ENCODE measurements at regions not wholly inside any gene's neighbourhood (a gene's known extent, or its start where the extent isn't known, plus 50 kb on each side); places are given as distances from the start of the nearest gene placed in this dataset.

GRCh38 chr6:14353798-14354197 is 236.2 kb downstream of the CD83 start:
- Mint-ChIP-seq H3K4me3 (ENCODE audit: unreplicated experiment) (no peak overlapping the region), H3K27me3 (ENCODE audit: unreplicated experiment) (peaks cover 2% of the 10 kb centered on the region), H3K36me3 (ENCODE audit: unreplicated experiment) (no peaks in the 10 kb centered on the region), H3K4me1 (ENCODE audit: low read depth, unreplicated experiment) (no peaks in the 10 kb centered on the region), H3K27ac (ENCODE audit: unreplicated experiment) (no peak overlapping the region), H3K9me3 (ENCODE audit: unreplicated experiment) (no peaks in the 10 kb centered on the region)
- no peak for TF ChIP-seq CTCF (IDR thresholded peaks at IDR 0.05; ENCODE audit: partially characterized antibody, unreplicated experiment)
- no peak for DNase-seq

GRCh38 chr6:14354919-14355572 is 237.5 kb downstream of the CD83 start:
- TF ChIP-seq CTCF (IDR thresholded peaks at IDR 0.05; ENCODE audit: partially characterized antibody, unreplicated experiment), result no peak
- Mint-ChIP-seq H3K4me3 (ENCODE audit: unreplicated experiment) (no peak overlapping the region), H3K27me3 (ENCODE audit: unreplicated experiment) (peaks cover 2% of the 10 kb centered on the region), H3K9me3 (ENCODE audit: unreplicated experiment) (no peaks in the 10 kb centered on the region), H3K36me3 (ENCODE audit: unreplicated experiment) (no peaks in the 10 kb centered on the region), H3K27ac (ENCODE audit: unreplicated experiment) (no peak overlapping the region), H3K4me1 (ENCODE audit: low read depth, unreplicated experiment) (no peaks in the 10 kb centered on the region)
- no peak for DNase-seq

GRCh38 chr6:14359438-14359837 is 241.9 kb downstream of the CD83 start:
- Mint-ChIP-seq H3K9me3 (ENCODE audit: unreplicated experiment) (no peaks in the 10 kb centered on the region), H3K27me3 (ENCODE audit: unreplicated experiment) (peaks cover 2% of the 10 kb centered on the region), H3K4me1 (ENCODE audit: low read depth, unreplicated experiment) (no peaks in the 10 kb centered on the region), H3K36me3 (ENCODE audit: unreplicated experiment) (no peaks in the 10 kb centered on the region), H3K27ac (ENCODE audit: unreplicated experiment) (no peak overlapping the region), H3K4me3 (ENCODE audit: unreplicated experiment) (no peak overlapping the region)
- no peak for TF ChIP-seq CTCF (IDR thresholded peaks at IDR 0.05; ENCODE audit: partially characterized antibody, unreplicated experiment)
- no peak for DNase-seq

- Mint-ChIP-seq H3K27me3 (ENCODE audit: unreplicated experiment) (no peaks in the 10 kb centered on the region), H3K4me3 (ENCODE audit: unreplicated experiment) (no peak overlapping the region), H3K4me1 (ENCODE audit: low read depth, unreplicated experiment) (no peaks in the 10 kb centered on the region), H3K27ac (ENCODE audit: unreplicated experiment) (no peak overlapping the region), H3K9me3 (ENCODE audit: unreplicated experiment) (no peaks in the 10 kb centered on the region), H3K36me3 (ENCODE audit: unreplicated experiment) (no peaks in the 10 kb centered on the region)
- no peak for TF ChIP-seq CTCF (IDR thresholded peaks at IDR 0.05; ENCODE audit: partially characterized antibody, unreplicated experiment)
- DNase-seq, result no peak
These were observed 243.0 kb downstream of the CD83 start for GRCh38 chr6:14360565-14360964.

GRCh38 chr6:14361297-14361696 is 243.7 kb downstream of the CD83 start:
- H3K4me1 Mint-ChIP-seq (ENCODE audit: low read depth, unreplicated experiment), result no peaks in the 10 kb centered on the region

More at GRCh38 chr6:14361297-14361696, 243.7 kb downstream of the CD83 start:
- DNase-seq, result no peak
- TF ChIP-seq CTCF (IDR thresholded peaks at IDR 0.05; ENCODE audit: partially characterized antibody, unreplicated experiment), result no peak
- no peaks in the 10 kb centered on the region for H3K9me3 Mint-ChIP-seq (ENCODE audit: unreplicated experiment)
- H3K27ac Mint-ChIP-seq (ENCODE audit: unreplicated experiment), result no peak overlapping the region
- H3K4me3 Mint-ChIP-seq (ENCODE audit: unreplicated experiment), result no peak overlapping the region
- no peaks in the 10 kb centered on the region for H3K36me3 Mint-ChIP-seq (ENCODE audit: unreplicated experiment)
- no peaks in the 10 kb centered on the region for H3K27me3 Mint-ChIP-seq (ENCODE audit: unreplicated experiment)

Data from glutamatergic neuron (in vitro differentiated cells).